ENCODE measurements at regions not wholly inside any gene's neighbourhood (a gene's known extent, or its start where the extent isn't known, plus 50 kb on each side); places are given as distances from the start of the nearest gene placed in this dataset.

DNA sequence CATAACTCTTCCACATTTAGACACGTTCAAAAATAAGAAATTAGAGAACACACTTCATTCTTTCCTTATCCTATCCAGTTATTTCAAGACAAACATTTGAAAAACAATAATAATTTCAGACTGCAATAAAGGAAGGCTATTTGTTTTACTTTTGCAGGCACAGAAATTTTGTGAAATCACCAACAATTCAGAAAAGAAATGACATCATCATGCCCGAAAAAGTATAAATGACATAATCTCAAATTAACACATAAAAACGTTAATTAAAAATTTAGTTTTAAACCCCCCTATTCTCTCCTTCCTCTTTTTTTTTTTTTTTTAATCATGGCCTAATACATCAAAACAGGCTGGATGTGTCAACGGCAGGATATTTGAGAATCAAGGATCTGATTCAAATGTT lies 468.4 kb upstream of the RBFOX1 start:
- Histone ChIP-seq H3K36me3 (ENCODE audit: low read length) (no peaks in the 10 kb centered on the region), H3K4me2 (ENCODE audit: low read depth, low read length, poor library complexity, severe bottlenecking) (no peak overlapping the region), H3K9ac (ENCODE audit: low read length) (no peak overlapping the region)

GRCh38 chr16:6863135-6863534 lies 469.5 kb upstream of the RBFOX1 start:
- no peak overlapping the region for H2AFZ ChIP-seq (ENCODE audit: low read depth, low read length, severe bottlenecking)
- H3K79me2 ChIP-seq (ENCODE audit: insufficient read depth, low read length), result no peaks in the 10 kb centered on the region
- TF ChIP-seq EZH2phosphoT487 (conservative IDR thresholded peaks at IDR 0.05; ENCODE audit: low read length), result no peak
- TF ChIP-seq, protein P1, sequence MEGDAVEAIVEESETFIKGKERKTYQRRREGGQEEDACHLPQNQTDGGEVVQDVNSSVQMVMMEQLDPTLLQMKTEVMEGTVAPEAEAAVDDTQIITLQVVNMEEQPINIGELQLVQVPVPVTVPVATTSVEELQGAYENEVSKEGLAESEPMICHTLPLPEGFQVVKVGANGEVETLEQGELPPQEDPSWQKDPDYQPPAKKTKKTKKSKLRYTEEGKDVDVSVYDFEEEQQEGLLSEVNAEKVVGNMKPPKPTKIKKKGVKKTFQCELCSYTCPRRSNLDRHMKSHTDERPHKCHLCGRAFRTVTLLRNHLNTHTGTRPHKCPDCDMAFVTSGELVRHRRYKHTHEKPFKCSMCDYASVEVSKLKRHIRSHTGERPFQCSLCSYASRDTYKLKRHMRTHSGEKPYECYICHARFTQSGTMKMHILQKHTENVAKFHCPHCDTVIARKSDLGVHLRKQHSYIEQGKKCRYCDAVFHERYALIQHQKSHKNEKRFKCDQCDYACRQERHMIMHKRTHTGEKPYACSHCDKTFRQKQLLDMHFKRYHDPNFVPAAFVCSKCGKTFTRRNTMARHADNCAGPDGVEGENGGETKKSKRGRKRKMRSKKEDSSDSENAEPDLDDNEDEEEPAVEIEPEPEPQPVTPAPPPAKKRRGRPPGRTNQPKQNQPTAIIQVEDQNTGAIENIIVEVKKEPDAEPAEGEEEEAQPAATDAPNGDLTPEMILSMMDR (IDR thresholded peaks at IDR 0.05; ENCODE audit: insufficient read depth, low read length, poor library complexity, severe bottlenecking), result no peak
- no peaks in the 10 kb centered on the region for H3K27me3 ChIP-seq (ENCODE audit: low read length)
- no peak overlapping the region for H3K9ac ChIP-seq (ENCODE audit: low read length)
- no peaks in the 10 kb centered on the region for H4K20me1 ChIP-seq (ENCODE audit: low read depth, low read length)
- no peaks in the 10 kb centered on the region for H3F3A ChIP-seq (ENCODE audit: insufficient read depth)
- no peaks in the 10 kb centered on the region for H3K9me2 ChIP-seq (replicated peaks; ENCODE audit: insufficient read depth, low read length)
- H3K4me2 ChIP-seq (ENCODE audit: low read depth, low read length, poor library complexity, severe bottlenecking), result no peak overlapping the region
- no peak overlapping the region for H3K4me3 ChIP-seq (ENCODE audit: insufficient read depth, low read length, poor library complexity, severe bottlenecking)
- H3K9me3 ChIP-seq (ENCODE audit: insufficient read depth, low read length), result no peaks in the 10 kb centered on the region
- no peaks in the 10 kb centered on the region for H3K36me3 ChIP-seq (ENCODE audit: low read length)
- H3K27ac ChIP-seq (ENCODE audit: low read depth, low read length), result no peak overlapping the region

More for the DNA sequence above, 468.4 kb upstream of the RBFOX1 start:
- Histone ChIP-seq H3K27me3 (ENCODE audit: low read length) (no peaks in the 10 kb centered on the region), H3F3A (ENCODE audit: insufficient read depth) (no peaks in the 10 kb centered on the region), H3K27ac (ENCODE audit: low read depth, low read length) (no peak overlapping the region), H3K4me3 (ENCODE audit: insufficient read depth, low read length, poor library complexity, severe bottlenecking) (no peak overlapping the region), H3K9me2 (replicated peaks; ENCODE audit: insufficient read depth, low read length) (no peaks in the 10 kb centered on the region), H3K79me2 (ENCODE audit: insufficient read depth, low read length) (no peaks in the 10 kb centered on the region), H4K20me1 (ENCODE audit: low read depth, low read length) (no peaks in the 10 kb centered on the region), H3K9me3 (ENCODE audit: insufficient read depth, low read length) (no peaks in the 10 kb centered on the region), H2AFZ (ENCODE audit: low read depth, low read length, severe bottlenecking) (no peak overlapping the region)
- TF ChIP-seq, protein P1 (IDR thresholded peaks at IDR 0.05; ENCODE audit: insufficient read depth, low read length, poor library complexity, severe bottlenecking), result no peak
- TF ChIP-seq EZH2phosphoT487 (conservative IDR thresholded peaks at IDR 0.05; ENCODE audit: low read length), result no peak

DNA sequence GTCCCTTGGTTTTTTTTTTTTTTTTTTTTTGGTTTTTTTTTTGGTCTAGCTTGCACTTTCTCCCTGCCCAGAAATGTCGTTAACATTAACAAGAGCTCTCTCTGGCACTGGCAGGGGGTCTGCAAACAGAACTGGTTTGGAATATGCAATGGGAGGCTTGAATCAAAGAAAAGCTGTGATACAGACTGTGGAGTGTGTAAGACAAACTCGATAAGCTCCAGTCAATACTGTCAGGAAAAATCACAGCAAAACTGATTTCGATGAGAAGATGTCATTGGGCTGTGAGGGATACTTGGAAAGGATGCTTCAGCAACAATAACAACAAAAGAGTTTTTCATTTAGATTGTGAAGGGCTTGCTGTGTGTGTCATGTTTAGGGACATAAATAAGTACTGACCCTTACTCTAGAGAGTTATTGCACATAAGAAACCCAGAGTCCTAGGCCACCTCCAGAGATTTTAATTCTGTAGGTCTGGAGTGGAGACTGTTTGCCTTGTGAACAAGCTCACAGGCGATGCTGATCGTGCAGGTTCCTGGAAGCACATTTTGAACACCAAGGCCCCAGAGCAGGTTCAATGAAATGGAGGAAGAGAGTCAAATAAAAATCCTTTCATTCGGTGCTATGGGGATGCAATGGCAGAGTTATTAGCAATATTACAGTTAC lies 470.7 kb upstream of the RBFOX1 start:
- no peak overlapping the region for H3K4me3 ChIP-seq (ENCODE audit: insufficient read depth, low read length, poor library complexity, severe bottlenecking)
- no peak overlapping the region for H3K9ac ChIP-seq (ENCODE audit: low read length)
- H2AFZ ChIP-seq (ENCODE audit: low read depth, low read length, severe bottlenecking), result no peak overlapping the region
- H3F3A ChIP-seq (ENCODE audit: insufficient read depth), result no peaks in the 10 kb centered on the region
- no peaks in the 10 kb centered on the region for H3K9me3 ChIP-seq (ENCODE audit: insufficient read depth, low read length)
- no peaks in the 10 kb centered on the region for H3K36me3 ChIP-seq (ENCODE audit: low read length)
- H4K20me1 ChIP-seq (ENCODE audit: low read depth, low read length), result no peaks in the 10 kb centered on the region
- TF ChIP-seq EZH2phosphoT487 (conservative IDR thresholded peaks at IDR 0.05; ENCODE audit: low read length), result no peak
- TF ChIP-seq, protein P1 (IDR thresholded peaks at IDR 0.05; ENCODE audit: insufficient read depth, low read length, poor library complexity, severe bottlenecking), result no peak
- no peak overlapping the region for H3K4me2 ChIP-seq (ENCODE audit: low read depth, low read length, poor library complexity, severe bottlenecking)
- no peak overlapping the region for H3K27ac ChIP-seq (ENCODE audit: low read depth, low read length)
- H3K79me2 ChIP-seq (ENCODE audit: insufficient read depth, low read length), result no peaks in the 10 kb centered on the region
- no peaks in the 10 kb centered on the region for H3K27me3 ChIP-seq (ENCODE audit: low read length)
- H3K9me2 ChIP-seq (replicated peaks; ENCODE audit: insufficient read depth, low read length), result no peaks in the 10 kb centered on the region

Measured in SU-DHL-6 (cell line).